ENCODE measurements at regions not wholly inside any gene's neighbourhood (a gene's known extent, or its start where the extent isn't known, plus 50 kb on each side); places are given as distances from the start of the nearest gene placed in this dataset.

- TF ChIP-seq POLR2A (IDR thresholded peaks at IDR 0.05) = no peak
- TF ChIP-seq CTCF (IDR thresholded peaks at IDR 0.05) = no peak
Measured at GRCh38 chr4:18404642-18405041, 383.1 kb upstream of the LCORL start.

All from esophagus squamous epithelium (tissue), 4 donors.